Natural killer cell treated with Interleukin-12 subunit alpha and Interleukin-12 subunit beta and Interleukin-15 and Interleukin-18, amount 100 ng/mL, for 72 hours (primary cell): ENCODE measurements at regions not wholly inside any gene's neighbourhood (a gene's known extent, or its start where the extent isn't known, plus 50 kb on each side); places are given as distances from the start of the nearest gene placed in this dataset.
"Not testable (repeated sequence)": the region's sequence is repeated elsewhere in the genome, so short reads cannot be mapped to it uniquely, and the experiment has no call there.

Experiments
- ATAC-seq, 2 donors: fragments of 150-1000 bp; cut with Tn5 transposase in 1 of 2; sonication (Bioruptor Pico), chemical (Tn5 transposase) in 1 of 2; 2 replicates each; pipeline ENCODE4 v1.10.0; 2021
- DNase-seq: peaks from one replicate; pipeline ENCODE4 v3.0.0; 2022; ENCODE audit warnings: low spot score
- H3K27ac Mint-ChIP-seq, 2 donors: 1 replicate in 1 of 2; 2 replicates in 1 of 2; pipeline ENCODE4 v1.8.0; 2022; ENCODE audit warnings: mixed read lengths in 2 of 2, mild to moderate bottlenecking in 1 of 2, moderate library complexity in 1 of 2
- H3K27me3 Mint-ChIP-seq, 2 donors: 1 replicate in 1 of 2; 2 replicates in 1 of 2; pipeline ENCODE4 v1.8.0; 2022; ENCODE audit warnings: mixed read lengths in 2 of 2
- H3K36me3 Mint-ChIP-seq: one replicate; pipeline ENCODE4 v1.8.0; 2022; ENCODE audit warnings: mixed read lengths
- H3K4me1 Mint-ChIP-seq, 2 donors: 1 replicate in 1 of 2; 2 replicates in 1 of 2; pipeline ENCODE4 v1.8.0; 2022; ENCODE audit warnings: low read depth in 2 of 2, mixed read lengths in 2 of 2, mild to moderate bottlenecking in 1 of 2
- H3K4me3 Mint-ChIP-seq: one replicate; pipeline ENCODE4 v1.8.0; 2022; ENCODE audit warnings: mixed read lengths
- H3K9me3 Mint-ChIP-seq: 2 replicates; pipeline ENCODE4 v1.8.0; 2022; ENCODE audit warnings: mixed read lengths

- H3K4me3 Mint-ChIP-seq = no peak overlapping the region
- H3K36me3 Mint-ChIP-seq = no peaks in the 10 kb centered on the region
- ATAC-seq (no peak), DNase-seq (no peak)
- H3K4me1 Mint-ChIP-seq = no peaks in the 10 kb centered on the region
- peaks cover 6% of the 10 kb centered on the region for H3K9me3 Mint-ChIP-seq
- no peaks in the 10 kb centered on the region for H3K27me3 Mint-ChIP-seq
- H3K27ac Mint-ChIP-seq = no peak overlapping the region
Observed at GRCh38 chr3:173342679-173343078, 54.9 kb upstream of the NLGN1 start.

DNA sequence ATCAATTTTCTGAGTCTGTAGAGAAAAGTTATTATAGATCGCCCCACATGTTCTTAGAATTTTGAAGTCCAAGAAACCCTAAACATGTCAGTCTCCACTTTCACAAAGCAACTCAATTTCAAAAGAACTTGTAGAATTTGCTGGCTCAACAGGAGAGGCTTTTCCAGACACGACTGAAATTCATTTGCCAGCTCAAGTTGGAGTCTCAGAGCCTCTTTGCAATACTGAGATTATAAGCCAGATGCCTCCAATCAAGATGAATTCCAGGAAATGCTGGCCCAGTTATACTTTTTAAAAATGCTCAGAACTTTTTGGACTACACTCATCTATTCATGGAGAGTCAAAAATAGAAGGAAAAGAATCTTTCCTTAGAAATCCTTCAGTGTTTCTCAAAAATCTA lies 56.9 kb upstream of the NLGN1 start:
- H3K27ac Mint-ChIP-seq = no peak overlapping the region
- peaks cover 3% of the 10 kb centered on the region for H3K9me3 Mint-ChIP-seq
- H3K4me3 Mint-ChIP-seq = no peak overlapping the region

GRCh38 chr3:173336261-173336660 lies 61.3 kb upstream of the NLGN1 start:
- ATAC-seq (no peak), DNase-seq (no peak)
- Mint-ChIP-seq H3K27ac (no peak overlapping the region), H3K4me1 (no peaks in the 10 kb centered on the region), H3K36me3 (no peaks in the 10 kb centered on the region), H3K9me3 (peaks cover 12% of the 10 kb centered on the region), H3K27me3 (no peaks in the 10 kb centered on the region), H3K4me3 (no peak overlapping the region)

More for the DNA sequence above, 56.9 kb upstream of the NLGN1 start:
- no peaks in the 10 kb centered on the region for H3K27me3 Mint-ChIP-seq
- ATAC-seq = no peak
- no peaks in the 10 kb centered on the region for H3K4me1 Mint-ChIP-seq
- no peaks in the 10 kb centered on the region for H3K36me3 Mint-ChIP-seq
- no peak for DNase-seq

DNA sequence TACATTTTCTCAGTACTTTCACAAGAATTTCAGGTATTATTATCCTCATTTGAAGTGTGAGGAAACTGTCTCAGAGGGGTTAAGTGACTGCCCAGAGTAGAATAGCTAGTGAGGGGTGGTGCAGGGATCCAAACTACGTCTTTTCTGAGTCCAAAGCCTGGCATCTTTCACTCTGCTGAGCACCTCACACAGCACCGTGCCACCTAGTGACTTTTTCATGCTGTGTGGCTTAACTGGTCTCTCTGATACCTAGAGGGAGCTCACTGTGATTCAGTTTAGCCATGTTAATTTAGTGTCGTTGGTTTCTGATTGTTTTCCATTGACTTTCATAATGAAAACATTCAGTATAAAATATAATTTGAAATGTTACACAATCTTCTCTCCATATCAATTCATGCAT lies 91.4 kb upstream of the NLGN1 start:
- ATAC-seq = no peak
- Mint-ChIP-seq H3K4me3 (no peak overlapping the region), H3K4me1 (no peaks in the 10 kb centered on the region), H3K36me3 (no peaks in the 10 kb centered on the region), H3K9me3 (peaks cover 7% of the 10 kb centered on the region), H3K27ac (no peak overlapping the region), H3K27me3 (no peaks in the 10 kb centered on the region)
- no peak for DNase-seq

GRCh38 chr3:173304182-173304800 lies 93.3 kb upstream of the NLGN1 start:
- no peak overlapping the region for H3K4me3 Mint-ChIP-seq
- H3K27ac Mint-ChIP-seq = no peak overlapping the region
- ATAC-seq (no peak), DNase-seq (no peak)
- H3K36me3 Mint-ChIP-seq = no peaks in the 10 kb centered on the region
- H3K9me3 Mint-ChIP-seq = peaks cover 8% of the 10 kb centered on the region
- no peaks in the 10 kb centered on the region for H3K27me3 Mint-ChIP-seq
- H3K4me1 Mint-ChIP-seq = no peaks in the 10 kb centered on the region

DNA sequence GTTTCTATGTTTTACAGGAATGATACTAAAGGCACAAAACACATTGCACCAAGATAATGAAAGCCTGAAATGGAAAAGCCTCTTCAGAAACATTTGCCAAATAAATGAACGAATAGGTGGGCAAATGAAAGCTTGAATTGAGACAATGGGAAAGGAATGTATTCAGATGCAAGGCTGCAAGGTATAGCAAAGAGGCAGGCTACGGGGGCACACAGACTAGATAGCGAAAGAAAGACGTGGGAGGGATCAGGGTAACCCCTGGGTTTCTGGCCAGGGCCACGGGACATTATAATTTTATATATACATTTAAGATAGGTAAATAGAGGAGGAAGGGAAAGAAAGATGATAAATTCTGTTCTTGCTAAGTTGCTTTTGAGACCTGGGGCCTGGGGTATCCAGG lies 95.9 kb upstream of the NLGN1 start:
- Mint-ChIP-seq H3K9me3 (peaks cover 10% of the 10 kb centered on the region), H3K27me3 (no peaks in the 10 kb centered on the region), H3K36me3 (peaks cover 5% of the 10 kb centered on the region), H3K4me3 (no peak overlapping the region), H3K27ac (no peak overlapping the region), H3K4me1 (no peaks in the 10 kb centered on the region)
- DNase-seq (no peak), ATAC-seq (no peak)

DNA sequence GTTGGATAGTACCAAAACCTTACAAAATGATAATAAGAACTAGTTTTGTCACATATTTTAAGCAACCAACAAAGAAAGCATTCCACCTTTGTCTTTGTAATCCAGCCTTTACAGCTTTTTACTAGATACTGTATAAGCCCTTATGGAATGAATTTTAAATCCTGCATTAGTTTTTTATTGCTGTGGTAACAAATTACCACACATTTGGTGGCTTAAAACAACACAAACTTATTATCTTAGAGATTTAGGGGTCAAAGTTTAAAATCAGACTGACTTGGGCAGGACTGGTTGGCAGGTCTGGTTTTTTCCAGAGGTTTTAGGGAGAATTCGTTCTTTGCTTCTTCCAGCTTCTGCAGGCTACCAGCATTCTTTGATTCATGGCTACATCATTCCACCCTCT lies 108.5 kb upstream of the NLGN1 start:
- H3K4me1 Mint-ChIP-seq = no peaks in the 10 kb centered on the region
- H3K36me3 Mint-ChIP-seq = peaks cover 5% of the 10 kb centered on the region
- DNase-seq = no peak

GRCh38 chr3:173287361-173287760 lies 110.2 kb upstream of the NLGN1 start:
- H3K27me3 Mint-ChIP-seq = no peaks in the 10 kb centered on the region
- peaks cover 5% of the 10 kb centered on the region for H3K36me3 Mint-ChIP-seq
- H3K4me3 Mint-ChIP-seq = no peak overlapping the region
- DNase-seq = no peak
- H3K9me3 Mint-ChIP-seq = peaks cover 10% of the 10 kb centered on the region
- ATAC-seq = no peak
- no peaks in the 10 kb centered on the region for H3K4me1 Mint-ChIP-seq
- H3K27ac Mint-ChIP-seq = no peak overlapping the region

More for the DNA sequence above, 108.5 kb upstream of the NLGN1 start:
- no peak for ATAC-seq
- Mint-ChIP-seq H3K4me3 (no peak overlapping the region), H3K27me3 (no peaks in the 10 kb centered on the region), H3K27ac (no peak overlapping the region), H3K9me3 (peaks cover 7% of the 10 kb centered on the region)

DNA sequence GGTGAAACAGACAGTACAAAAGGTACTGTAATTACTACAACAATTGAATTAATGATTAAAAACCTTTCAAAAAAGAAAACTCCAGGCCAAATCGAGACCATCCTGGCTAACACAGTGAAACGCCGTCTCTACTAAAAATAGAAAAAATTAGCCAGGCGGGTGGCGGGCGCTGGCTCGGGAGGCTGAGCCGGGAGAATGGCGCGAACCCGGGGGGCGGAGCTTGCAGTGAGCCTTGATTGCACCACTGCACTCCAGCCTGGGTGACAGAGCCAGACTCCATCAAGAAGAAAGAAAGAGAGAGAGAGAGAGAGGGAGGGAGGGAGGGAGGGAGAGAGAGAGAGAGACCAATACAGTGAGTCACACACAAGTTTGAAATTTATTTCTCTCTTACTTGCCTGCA lies 111.0 kb upstream of the NLGN1 start:
- not testable (repeated sequence) for DNase-seq, H3K4me1 Mint-ChIP-seq, H3K27ac Mint-ChIP-seq, H3K27me3 Mint-ChIP-seq, H3K36me3 Mint-ChIP-seq, ATAC-seq, H3K4me3 Mint-ChIP-seq
- peaks cover 10% of the 10 kb centered on the region for H3K9me3 Mint-ChIP-seq

DNA sequence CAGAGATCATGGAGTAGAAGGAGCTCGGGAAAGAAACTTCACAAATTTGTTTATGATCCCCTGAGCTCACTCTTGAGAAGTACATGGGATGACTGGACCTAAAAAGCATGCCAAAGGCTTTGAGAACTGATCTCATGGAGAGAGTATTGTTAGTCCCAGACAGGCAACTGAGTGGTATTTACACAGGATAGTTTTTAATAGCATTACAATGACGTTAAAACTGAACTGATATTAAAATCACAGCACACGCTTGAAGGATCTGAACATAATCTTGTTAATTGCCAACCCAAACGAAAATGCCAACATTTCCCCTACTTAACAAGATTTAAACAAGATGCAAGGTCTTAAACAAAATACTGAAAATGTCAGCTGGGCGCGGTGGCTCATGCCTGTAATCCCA lies 113.2 kb upstream of the NLGN1 start:
- Mint-ChIP-seq H3K27me3 (no peaks in the 10 kb centered on the region), H3K27ac (no peak overlapping the region), H3K36me3 (peaks cover 5% of the 10 kb centered on the region), H3K4me1 (no peaks in the 10 kb centered on the region), H3K9me3 (peaks cover 6% of the 10 kb centered on the region), H3K4me3 (no peak overlapping the region)
- DNase-seq (no peak), ATAC-seq (no peak)

GRCh38 chr3:173275740-173276139 lies 121.8 kb upstream of the NLGN1 start:
- no peaks in the 10 kb centered on the region for H3K27me3 Mint-ChIP-seq
- no peak for ATAC-seq
- no peaks in the 10 kb centered on the region for H3K36me3 Mint-ChIP-seq
- H3K27ac Mint-ChIP-seq = no peak overlapping the region
- H3K4me3 Mint-ChIP-seq = no peak overlapping the region
- no peaks in the 10 kb centered on the region for H3K4me1 Mint-ChIP-seq
- no peak for DNase-seq
- H3K9me3 Mint-ChIP-seq = peaks cover 9% of the 10 kb centered on the region

DNA sequence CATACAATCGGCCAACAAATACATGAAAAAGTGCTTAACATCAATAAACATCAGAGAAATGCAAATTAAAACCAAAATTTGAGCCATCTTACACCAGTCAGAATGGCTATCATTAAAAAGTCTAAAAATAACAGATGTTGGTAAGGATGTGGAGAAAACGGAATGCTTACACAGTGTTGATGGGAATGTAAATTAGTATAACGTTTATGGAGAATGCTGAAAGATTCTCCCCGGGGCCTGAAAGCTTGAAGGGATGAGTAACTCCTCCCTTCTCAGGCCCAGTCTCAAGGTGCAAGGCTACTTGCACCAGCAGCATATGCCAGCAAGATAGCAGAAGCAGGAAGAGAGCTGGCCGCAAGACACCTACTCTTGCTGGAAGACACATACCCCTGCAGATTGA lies 123.7 kb upstream of the NLGN1 start:
- no peak overlapping the region for H3K4me3 Mint-ChIP-seq
- no peak for ATAC-seq

DNA sequence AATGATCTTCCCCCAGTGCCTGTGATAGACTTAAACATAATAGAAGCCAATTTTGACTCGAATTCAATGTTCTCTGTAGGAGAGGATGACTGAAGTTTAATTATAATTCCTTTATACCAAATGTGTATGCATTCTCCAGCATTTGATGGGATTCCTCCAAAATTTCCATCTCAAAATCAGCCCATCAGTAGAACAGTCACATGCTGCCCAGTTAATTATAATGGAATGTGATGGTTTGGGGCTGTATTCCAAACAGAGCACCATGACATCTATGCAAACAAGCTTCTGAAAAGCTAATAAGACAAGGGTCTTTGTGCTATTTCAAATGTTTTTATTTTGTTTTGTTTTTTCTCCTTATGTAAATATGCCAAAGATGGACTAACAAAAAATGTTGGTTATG lies 127.7 kb upstream of the SPATA16 start:
- DNase-seq = no peak
- Mint-ChIP-seq H3K4me1 (no peaks in the 10 kb centered on the region), H3K36me3 (no peaks in the 10 kb centered on the region), H3K9me3 (peaks cover 2% of the 10 kb centered on the region), H3K27me3 (no peaks in the 10 kb centered on the region), H3K27ac (no peak overlapping the region), H3K4me3 (no peak overlapping the region)
- no peak for ATAC-seq

More for the DNA sequence above, 123.7 kb upstream of the NLGN1 start:
- Mint-ChIP-seq H3K27ac (no peak overlapping the region), H3K36me3 (no peaks in the 10 kb centered on the region), H3K4me1 (no peaks in the 10 kb centered on the region), H3K27me3 (no peaks in the 10 kb centered on the region), H3K9me3 (peaks cover 9% of the 10 kb centered on the region)
- no peak for DNase-seq

GRCh38 chr3:173267716-173268115 lies 126.7 kb upstream of the SPATA16 start:
- H3K27me3 Mint-ChIP-seq = no peaks in the 10 kb centered on the region
- no peaks in the 10 kb centered on the region for H3K4me1 Mint-ChIP-seq
- H3K36me3 Mint-ChIP-seq = no peaks in the 10 kb centered on the region
- DNase-seq = no peak
- H3K27ac Mint-ChIP-seq = no peak overlapping the region
- ATAC-seq = no peak
- peaks cover 2% of the 10 kb centered on the region for H3K9me3 Mint-ChIP-seq
- H3K4me3 Mint-ChIP-seq = no peak overlapping the region

DNA sequence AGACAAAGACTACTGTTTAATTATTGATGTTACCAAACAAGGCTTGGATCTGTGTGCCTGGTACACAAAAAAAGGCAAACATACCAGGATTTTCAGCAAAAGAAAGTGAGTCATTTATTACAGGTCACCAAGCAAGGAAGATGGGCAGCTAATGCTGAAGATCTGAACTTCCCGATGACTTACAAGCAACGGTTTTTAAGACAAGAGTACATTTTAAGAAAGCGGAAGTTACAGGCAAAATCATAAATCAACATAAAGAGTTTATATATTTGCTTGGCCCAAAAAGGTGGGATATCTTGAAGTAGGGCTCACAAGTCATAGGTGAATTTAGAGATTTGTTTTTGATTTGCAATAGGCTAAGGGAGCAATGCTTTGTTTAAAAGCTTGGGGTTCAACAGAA lies 125.4 kb upstream of the SPATA16 start:
- DNase-seq = no peak
- Mint-ChIP-seq H3K4me1 (no peaks in the 10 kb centered on the region), H3K9me3 (peaks cover 3% of the 10 kb centered on the region), H3K4me3 (no peak overlapping the region), H3K27ac (no peak overlapping the region), H3K36me3 (no peaks in the 10 kb centered on the region), H3K27me3 (no peaks in the 10 kb centered on the region)
- ATAC-seq = no peak
